Endothelial cell of umbilical vein (primary cell): ENCODE measurements at regions not wholly inside any gene's neighbourhood (a gene's known extent, or its start where the extent isn't known, plus 50 kb on each side); places are given as distances from the start of the nearest gene placed in this dataset.

Experiments
- EZH2 ChIP-seq: IDR thresholded peaks from 2 replicates; pipeline ENCODE4 v1.6.1; 2012; ENCODE audit warnings: borderline replicate concordance, low read depth, mild to moderate bottlenecking, moderate library complexity, low read length, inconsistent platforms; ENCODE audit not compliant: severe bottlenecking
- FOS ChIP-seq: IDR thresholded peaks from 2 replicates; pipeline ENCODE4 v1.6.1; 2011; ENCODE audit warnings: mild to moderate bottlenecking, low read length, moderate library complexity, borderline replicate concordance; ENCODE audit not compliant: insufficient read depth
- GATA2 ChIP-seq: IDR thresholded peaks from 2 replicates; pipeline ENCODE4 v1.7.0; 2011; ENCODE audit warnings: low read depth, mild to moderate bottlenecking, moderate library complexity, mixed read lengths, low read length; ENCODE audit not compliant: insufficient read length, insufficient read depth
- JUN ChIP-seq: IDR thresholded peaks from 2 replicates; pipeline ENCODE4 v1.6.1; 2011; ENCODE audit warnings: borderline replicate concordance, low read depth; ENCODE audit not compliant: insufficient read length, insufficient read depth
- MYC ChIP-seq: IDR thresholded peaks from one replicate; pipeline ENCODE4 v1.6.1; 2011; ENCODE audit warnings: mild to moderate bottlenecking, low read depth, low read length
- POLR2A ChIP-seq: IDR thresholded peaks from 2 replicates; pipeline ENCODE4 v1.6.1; 2012; ENCODE audit warnings: low read depth, mild to moderate bottlenecking, control low read depth, low read length
- POLR2AphosphoS5 ChIP-seq: IDR thresholded peaks from 2 replicates; pipeline ENCODE4 v1.6.1; 2012; ENCODE audit warnings: low read depth, mild to moderate bottlenecking, control low read depth, low read length, moderate library complexity; ENCODE audit not compliant: insufficient read depth
- TF ChIP-seq, protein P1 (sequence below), 2 donors: IDR thresholded peaks; 1 replicate in 1 of 2; 2 replicates in 1 of 2; pipeline ENCODE4 v1.5.1; 2011; ENCODE audit warnings: low read length in 2 of 2, mild to moderate bottlenecking in 2 of 2, moderate library complexity in 2 of 2, control low read depth in 1 of 2, inconsistent platforms in 1 of 2, low read depth in 1 of 2; ENCODE audit not compliant: insufficient read depth in 1 of 2; ENCODE audit errors: extremely low read depth in 1 of 2
- TF ChIP-seq, protein P2 (sequence below): IDR thresholded peaks from 2 replicates; pipeline ENCODE4 v1.6.1; 2011; ENCODE audit not compliant: insufficient read depth, insufficient read length

DNA sequence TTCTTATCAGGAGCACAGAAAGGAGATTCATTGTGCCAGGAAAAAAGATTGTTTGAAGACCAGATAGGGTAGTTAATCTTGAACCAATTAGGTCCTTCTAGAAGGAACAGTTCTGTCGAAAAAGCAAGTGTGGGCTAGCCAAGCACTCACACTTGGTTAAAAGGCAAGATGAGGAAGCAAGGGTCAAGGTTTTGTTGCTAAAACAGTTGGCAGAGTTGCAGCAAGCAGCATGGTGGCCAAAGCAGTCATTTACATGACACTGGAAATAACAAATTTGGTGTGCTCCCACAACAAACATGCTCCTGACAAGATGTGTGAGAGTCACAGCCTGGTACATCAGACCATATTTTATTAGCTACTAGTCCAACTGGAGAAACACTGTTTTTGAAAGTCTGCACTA is 228.0 kb upstream of the CFAP20DC start:
- TF ChIP-seq, protein P1, sequence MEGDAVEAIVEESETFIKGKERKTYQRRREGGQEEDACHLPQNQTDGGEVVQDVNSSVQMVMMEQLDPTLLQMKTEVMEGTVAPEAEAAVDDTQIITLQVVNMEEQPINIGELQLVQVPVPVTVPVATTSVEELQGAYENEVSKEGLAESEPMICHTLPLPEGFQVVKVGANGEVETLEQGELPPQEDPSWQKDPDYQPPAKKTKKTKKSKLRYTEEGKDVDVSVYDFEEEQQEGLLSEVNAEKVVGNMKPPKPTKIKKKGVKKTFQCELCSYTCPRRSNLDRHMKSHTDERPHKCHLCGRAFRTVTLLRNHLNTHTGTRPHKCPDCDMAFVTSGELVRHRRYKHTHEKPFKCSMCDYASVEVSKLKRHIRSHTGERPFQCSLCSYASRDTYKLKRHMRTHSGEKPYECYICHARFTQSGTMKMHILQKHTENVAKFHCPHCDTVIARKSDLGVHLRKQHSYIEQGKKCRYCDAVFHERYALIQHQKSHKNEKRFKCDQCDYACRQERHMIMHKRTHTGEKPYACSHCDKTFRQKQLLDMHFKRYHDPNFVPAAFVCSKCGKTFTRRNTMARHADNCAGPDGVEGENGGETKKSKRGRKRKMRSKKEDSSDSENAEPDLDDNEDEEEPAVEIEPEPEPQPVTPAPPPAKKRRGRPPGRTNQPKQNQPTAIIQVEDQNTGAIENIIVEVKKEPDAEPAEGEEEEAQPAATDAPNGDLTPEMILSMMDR (IDR thresholded peaks at IDR 0.05; ENCODE audit: extremely low read depth in 1 of 2, insufficient read depth in 1 of 2, low read depth in 1 of 2, low read length in 2 of 2), result no peak
- TF ChIP-seq EZH2 (no peak), POLR2A (no peak), MYC (no peak), GATA2 (no peak), POLR2AphosphoS5 (no peak), JUN (no peak), FOS (no peak)
- TF ChIP-seq, protein P2, sequence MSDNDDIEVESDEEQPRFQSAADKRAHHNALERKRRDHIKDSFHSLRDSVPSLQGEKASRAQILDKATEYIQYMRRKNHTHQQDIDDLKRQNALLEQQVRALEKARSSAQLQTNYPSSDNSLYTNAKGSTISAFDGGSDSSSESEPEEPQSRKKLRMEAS, result no peak
